Omental fat pad (tissue), 3 donors: ENCODE measurements at regions not wholly inside any gene's neighbourhood (a gene's known extent, or its start where the extent isn't known, plus 50 kb on each side); places are given as distances from the start of the nearest gene placed in this dataset.
"Not testable (repeated sequence)": the region's sequence is repeated elsewhere in the genome, so short reads cannot be mapped to it uniquely, and the experiment has no call there.

ENCODE experiments used
- ATAC-seq: fragments of 150-250 bp; one replicate; pipeline ENCODE4 v1.9.1; 2016; ENCODE audit warnings: mild to moderate bottlenecking, moderate library complexity; ENCODE audit not compliant: low FRiP score
- DNase-seq: peaks from one replicate; pipeline ENCODE4 v3.0.0-alpha.2; 2019; ENCODE audit warnings: low spot score
- TF ChIP-seq, protein P1 (sequence below), 3 donors: fragments of 450-650 bp; IDR thresholded peaks; one replicate each; pipeline ENCODE4 v1.5.1; 2016 to 2017; ENCODE audit warnings: antibody characterized with exemption in 3 of 3, mild to moderate bottlenecking in 3 of 3, moderate library complexity in 2 of 3

DNA sequence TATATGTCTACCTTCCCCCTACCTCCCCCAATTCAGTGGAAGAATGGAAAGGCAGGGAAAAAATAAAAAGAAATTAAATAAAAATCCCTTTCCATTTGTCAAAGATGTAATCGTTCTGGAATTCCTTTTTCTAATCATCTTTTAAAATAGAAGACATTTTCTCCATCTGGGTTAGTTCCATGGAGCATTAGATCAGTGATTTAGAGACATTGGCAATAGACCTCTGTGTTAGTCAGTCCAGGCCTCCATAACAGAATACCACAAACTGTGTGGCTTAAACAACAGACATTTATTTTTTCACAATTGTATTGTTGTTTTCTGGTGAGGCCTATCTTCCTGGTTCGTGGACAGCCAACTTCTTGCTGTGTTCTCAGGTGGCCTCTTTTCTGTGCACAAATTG lies 516.6 kb upstream of the DAB2 start:
- DNase-seq (no peak), ATAC-seq (no peak)
- TF ChIP-seq, protein P1, sequence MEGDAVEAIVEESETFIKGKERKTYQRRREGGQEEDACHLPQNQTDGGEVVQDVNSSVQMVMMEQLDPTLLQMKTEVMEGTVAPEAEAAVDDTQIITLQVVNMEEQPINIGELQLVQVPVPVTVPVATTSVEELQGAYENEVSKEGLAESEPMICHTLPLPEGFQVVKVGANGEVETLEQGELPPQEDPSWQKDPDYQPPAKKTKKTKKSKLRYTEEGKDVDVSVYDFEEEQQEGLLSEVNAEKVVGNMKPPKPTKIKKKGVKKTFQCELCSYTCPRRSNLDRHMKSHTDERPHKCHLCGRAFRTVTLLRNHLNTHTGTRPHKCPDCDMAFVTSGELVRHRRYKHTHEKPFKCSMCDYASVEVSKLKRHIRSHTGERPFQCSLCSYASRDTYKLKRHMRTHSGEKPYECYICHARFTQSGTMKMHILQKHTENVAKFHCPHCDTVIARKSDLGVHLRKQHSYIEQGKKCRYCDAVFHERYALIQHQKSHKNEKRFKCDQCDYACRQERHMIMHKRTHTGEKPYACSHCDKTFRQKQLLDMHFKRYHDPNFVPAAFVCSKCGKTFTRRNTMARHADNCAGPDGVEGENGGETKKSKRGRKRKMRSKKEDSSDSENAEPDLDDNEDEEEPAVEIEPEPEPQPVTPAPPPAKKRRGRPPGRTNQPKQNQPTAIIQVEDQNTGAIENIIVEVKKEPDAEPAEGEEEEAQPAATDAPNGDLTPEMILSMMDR (IDR thresholded peaks at IDR 0.05): no peak

DNA sequence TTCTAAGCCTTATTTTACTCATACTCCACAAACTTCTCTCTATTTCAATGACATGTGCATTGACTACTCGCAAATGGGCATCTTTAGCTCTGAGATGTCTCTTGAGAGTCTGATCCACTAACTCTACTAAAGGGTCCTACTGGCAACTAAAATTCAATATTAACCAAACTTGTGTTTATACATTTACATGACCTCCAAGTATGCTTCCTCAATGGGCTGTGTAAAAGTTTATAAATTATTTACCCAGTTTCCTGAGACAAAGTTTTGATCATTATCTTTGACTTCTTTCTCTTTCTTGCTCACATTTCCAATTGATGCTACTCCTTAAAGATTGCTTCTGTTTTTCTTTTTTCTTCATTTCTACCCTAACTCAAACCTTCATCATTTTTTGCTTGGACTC lies 510.1 kb upstream of the DAB2 start:
- DNase-seq (no peak), ATAC-seq (no peak)
- TF ChIP-seq, protein P1 (IDR thresholded peaks at IDR 0.05): no peak

DNA sequence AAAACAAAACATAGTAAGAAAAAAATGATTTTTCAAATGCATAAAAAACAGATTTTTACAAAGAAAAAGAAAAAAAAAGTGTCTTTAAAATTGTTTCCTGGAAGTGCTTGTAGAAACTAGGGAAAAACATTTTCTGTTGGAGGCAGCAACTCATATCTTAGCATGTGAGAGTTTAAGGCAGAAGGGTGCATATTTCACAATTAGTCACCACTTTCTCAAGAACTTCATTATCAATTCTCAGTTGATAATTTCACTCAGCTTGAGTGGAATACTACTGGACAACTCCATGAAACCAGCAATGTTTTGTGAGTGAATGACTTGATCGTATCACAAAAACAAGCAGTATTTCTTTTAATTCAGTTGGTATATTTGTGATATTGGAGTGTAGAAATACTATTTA lies 508.3 kb upstream of the DAB2 start:
- TF ChIP-seq, protein P1 (IDR thresholded peaks at IDR 0.05): no peak
- DNase-seq: no peak
- no peak for ATAC-seq

DNA sequence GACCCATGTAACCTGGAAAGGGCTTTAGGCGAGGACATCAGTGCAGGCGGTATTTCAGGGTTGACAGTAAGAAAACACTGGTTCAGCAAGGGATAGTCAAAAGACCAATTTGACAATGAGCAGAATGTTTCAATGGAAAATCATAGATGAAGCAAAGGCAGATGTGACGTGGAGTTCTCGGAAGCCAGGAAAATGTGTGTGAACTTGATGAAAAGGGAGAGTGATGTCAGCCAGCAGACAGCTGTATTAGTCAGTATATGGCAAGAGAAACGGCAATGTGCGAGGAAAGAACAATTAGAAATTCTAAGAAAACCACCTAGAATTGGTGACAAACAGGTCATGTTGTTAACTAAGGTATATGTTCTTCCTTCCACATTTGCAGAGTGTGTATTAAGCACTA lies 503.9 kb upstream of the DAB2 start:
- TF ChIP-seq, protein P1 (IDR thresholded peaks at IDR 0.05): no peak
- DNase-seq: no peak
- ATAC-seq: no peak

DNA sequence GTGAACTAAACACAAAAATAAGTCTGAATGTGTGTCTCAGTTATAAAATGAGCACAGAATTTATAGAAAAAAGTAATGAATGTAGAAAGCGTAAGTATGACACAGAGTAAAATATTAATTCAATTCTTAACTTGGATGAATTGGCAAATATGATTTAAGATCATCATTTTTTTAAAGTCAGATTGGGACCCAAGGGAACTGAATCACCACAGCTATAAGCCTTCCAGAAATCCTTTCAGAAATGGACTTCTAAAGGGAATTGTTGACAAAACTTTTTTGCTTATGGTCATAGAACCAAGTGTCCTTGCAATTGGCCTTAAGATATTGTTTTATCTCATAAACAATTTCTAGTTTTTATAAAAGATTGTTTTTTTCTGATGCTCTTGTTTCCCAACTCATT lies 495.1 kb upstream of the DAB2 start:
- DNase-seq: no peak

DNA sequence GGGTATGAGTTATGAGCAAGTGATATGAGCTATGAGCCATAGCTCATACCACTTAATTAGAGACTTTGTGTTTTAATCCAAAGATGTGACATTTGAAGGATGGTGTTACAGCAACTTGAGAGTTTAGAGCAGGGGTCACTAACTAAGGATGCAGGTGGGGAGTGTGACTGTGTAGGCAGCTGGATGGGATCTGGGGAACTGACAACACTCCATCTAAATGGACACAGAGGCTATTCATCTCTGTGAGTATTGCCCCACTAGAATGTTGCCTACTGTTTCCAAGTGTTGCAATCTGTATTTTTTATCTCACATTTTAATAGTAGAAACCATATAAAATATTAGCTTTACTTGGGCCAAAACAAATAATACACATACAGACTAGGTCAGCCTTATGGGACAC lies 488.1 kb upstream of the DAB2 start:
- ATAC-seq: no peak

More for the DNA sequence above, 495.1 kb upstream of the DAB2 start:
- no peak for ATAC-seq
- TF ChIP-seq, protein P1 (IDR thresholded peaks at IDR 0.05): no peak

DNA sequence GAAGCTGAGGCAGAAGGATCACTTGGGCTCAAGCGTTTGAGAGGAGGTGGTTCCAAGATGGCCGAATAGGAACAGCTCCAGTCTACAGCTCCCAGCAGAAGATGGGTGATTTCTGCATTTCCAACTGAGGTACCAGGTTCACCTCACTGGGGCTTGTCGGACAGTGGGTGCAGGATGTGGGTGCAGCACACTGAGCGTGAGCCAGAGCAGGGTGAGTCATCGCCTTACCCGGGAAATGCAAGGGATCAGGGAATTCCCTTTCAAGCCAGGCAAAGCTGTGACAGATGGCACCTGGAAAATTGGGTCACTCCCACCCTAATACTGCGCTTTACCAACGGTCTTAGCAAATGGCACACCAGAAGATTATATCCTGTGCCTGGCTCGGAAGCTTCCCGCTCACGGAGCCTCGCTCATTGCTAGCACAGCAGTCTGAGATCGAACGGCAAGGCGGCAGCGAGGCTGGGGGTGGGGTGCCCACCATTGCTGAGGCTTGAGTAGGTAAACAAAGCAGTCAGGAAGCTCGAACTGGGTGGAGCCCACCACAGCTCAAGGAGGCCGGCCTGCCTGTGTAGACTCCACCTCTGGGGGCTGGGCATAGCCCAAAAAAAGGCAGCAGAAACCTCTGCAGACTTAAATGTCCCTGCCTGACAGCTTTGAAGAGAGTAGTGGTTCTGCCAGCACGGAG lies 482.6 kb upstream of the DAB2 start:
- DNase-seq, ATAC-seq: not testable (repeated sequence)

More for the DNA sequence above, 488.1 kb upstream of the DAB2 start:
- DNase-seq: no peak
- TF ChIP-seq, protein P1 (IDR thresholded peaks at IDR 0.05): no peak
